GM18907 (cell line): ENCODE measurements at regions not wholly inside any gene's neighbourhood (a gene's known extent, or its start where the extent isn't known, plus 50 kb on each side); places are given as distances from the start of the nearest gene placed in this dataset.
"Not testable (repeated sequence)": the region's sequence is repeated elsewhere in the genome, so short reads cannot be mapped to it uniquely, and the experiment has no call there.

ENCODE experiments used
- ATAC-seq: cut with Tn5 transposase; IDR thresholded peaks from one replicate; pipeline ENCODE4 v1.9.1; 2021; ENCODE audit warnings: mild to moderate bottlenecking, moderate library complexity; ENCODE audit not compliant: unreplicated experiment

- ATAC-seq = peak; percentile 90
Observed at GRCh38 chr6:113755449-113756289, 101.5 kb upstream of the MARCKS start.

DNA sequence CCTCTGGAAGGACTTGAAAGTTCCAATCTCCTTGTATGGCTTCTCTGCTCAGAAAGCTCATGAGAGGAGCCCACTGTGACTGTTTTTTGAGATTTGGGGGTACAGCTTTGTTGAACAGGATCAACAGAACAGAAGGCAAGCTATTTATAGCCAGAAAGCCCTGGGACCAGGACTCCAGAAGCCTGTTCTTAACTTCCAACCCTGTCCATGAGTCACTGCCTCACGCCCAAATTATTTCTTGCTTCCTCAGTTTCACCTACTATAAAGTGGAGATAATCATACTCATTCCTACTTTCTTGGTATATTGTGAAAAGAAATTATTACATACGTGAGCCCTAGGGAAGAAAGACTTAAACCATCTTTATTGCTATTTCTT is 100.9 kb upstream of the MARCKS start:
- no peak for ATAC-seq

DNA sequence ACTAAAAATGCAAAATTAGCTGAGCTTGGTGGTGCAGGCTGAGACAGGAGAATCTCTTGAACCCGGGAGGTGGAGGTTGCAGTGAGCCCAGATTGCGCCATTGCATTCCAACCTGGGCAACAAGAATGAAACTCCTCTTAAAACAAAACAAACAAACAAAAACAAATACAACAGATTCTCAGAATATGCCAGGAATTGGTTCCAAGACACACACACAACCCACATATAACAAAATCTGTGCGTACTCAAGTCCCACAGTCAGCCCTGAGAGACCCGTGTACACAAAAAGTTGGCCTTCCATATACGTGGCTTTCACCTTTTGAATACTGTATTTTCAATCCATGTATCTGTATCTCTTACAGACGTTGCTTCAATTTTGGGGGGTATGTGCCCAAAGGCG is 98.9 kb upstream of the MARCKS start:
- no peak for ATAC-seq

DNA sequence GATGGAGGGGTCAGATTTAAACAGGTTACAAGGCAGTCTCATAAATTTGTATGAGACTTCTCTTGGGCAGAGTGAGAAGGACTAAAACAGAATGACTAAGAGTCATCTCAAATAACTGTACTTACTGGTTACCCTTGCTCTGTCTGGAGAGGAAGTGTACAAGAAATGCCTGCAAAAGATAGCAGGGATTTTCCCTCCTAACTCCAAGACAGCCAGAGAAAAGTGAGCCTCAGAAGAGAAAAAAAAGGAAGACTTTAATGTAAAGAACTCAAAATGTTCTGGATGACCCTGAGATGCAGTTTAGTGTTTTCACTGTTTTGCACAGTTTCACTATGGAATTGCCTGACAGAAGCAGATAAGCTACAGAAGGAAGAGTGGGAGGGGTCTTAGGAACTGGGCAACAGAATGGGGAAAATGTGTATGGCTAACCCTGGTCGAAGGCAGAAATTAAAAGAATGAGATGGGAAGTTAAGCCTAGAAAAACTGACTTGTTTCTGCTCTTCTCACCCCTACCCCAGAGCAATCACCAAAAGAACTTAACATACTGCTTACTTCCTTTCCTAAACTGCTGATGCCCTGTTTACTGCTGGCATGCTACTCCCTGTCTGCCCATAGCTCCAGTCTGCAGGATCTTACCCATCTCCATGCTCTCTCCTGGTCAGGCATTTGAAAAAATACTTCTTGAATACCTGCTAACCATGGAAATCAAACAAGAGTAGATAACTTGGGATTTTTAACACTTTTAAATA is 98.1 kb upstream of the MARCKS start:
- ATAC-seq = peak; percentile 35

DNA sequence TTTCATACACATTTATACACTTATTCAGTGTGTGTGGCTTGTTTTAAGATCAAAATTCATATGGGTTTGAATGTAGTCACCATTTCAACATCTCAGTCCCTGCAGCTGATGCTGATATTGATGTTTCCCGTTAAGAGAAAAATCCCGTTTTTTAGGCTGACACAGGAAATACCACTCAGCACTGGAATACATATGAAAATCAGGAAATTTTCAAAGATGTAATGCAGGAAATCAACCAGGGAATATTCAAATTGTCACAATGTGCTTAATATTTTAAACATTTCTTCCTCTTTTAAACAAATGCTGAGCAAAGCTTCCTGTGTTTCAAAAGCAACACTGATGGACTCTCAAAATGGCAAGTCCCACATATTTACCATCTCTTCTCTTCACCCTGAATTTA is 94.5 kb upstream of the MARCKS start:
- no peak for ATAC-seq

- no peak for ATAC-seq
Observed at GRCh38 chr6:113763311-113763766, 93.8 kb upstream of the MARCKS start.

- ATAC-seq = peak; percentile 76
Observed at GRCh38 chr6:113763876-113764275, 93.3 kb upstream of the MARCKS start.

DNA sequence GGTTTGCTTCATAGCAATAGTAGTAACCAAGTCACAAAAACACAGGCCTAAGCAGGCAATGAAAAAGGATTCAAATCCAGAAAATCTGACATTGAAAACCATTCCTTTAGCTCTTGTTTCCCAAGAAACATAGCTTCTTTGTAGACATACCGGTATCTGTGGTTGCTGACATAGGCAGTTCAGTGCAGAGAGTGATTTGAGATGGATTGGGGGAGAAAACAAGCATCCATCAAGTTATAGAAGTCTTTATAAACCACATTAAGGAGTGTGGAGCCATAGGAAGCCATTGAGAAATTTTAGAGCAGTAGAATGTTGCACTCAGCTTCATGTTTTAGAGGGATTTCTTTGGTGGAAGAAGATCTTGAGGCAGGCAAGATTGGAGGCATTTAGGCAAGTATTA is 91.2 kb upstream of the MARCKS start:
- ATAC-seq = no peak

DNA sequence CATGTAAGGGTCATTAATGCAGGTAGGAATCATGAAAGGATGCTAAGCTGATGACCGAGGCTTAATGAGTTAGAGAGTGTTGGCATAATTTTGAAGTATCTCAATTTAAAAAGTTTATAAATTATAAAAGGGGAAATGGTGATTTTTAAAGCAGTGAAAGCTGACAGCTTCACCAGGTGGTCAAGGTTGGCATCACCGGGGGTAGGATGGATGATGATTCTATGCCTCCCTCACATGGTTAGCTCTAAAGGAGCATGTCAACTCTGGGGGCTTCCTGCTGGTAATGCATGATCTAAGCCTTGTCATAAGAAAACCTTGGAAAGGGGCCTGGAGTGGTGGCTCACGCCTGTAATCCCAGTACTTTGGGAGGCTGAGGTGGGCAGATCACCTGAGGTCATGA is 89.2 kb upstream of the MARCKS start:
- ATAC-seq = no peak

GRCh38 chr6:113772961-113773360 is 84.2 kb upstream of the MARCKS start:
- ATAC-seq = no peak

DNA sequence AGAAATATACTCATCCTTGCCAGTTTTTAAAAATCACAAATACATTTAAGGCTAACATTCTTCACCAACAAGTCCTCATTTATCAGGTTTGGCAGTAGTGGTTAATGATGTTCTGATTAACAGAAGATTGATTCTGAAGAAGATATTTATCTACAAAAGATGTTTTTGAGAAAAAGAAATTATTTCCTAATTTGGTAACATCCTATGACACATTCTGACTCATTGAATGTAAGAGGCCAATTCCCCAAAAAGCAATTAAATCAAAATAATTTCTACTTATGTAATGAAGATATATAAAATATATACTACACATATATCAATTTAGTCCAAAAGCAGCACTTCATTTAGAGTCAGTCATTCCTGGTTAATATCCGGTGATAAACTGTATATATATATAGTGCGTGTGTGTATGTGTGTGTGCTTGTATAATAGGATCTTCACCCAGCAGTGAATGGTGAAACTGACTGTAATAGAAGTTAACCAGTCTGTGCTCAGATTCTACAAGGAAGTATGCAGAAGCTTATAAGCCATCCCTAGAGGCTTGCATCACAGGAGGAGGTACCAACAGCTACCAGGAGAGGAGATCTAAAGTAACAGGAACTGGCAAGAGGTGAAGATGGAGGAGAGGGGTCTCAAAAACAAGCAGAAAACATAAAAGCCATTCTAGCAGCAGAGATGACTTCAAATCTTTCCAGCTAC is 82.9 kb upstream of the MARCKS start:
- ATAC-seq = no peak

GRCh38 chr6:113776998-113777397 is 80.1 kb upstream of the MARCKS start:
- no peak for ATAC-seq

DNA sequence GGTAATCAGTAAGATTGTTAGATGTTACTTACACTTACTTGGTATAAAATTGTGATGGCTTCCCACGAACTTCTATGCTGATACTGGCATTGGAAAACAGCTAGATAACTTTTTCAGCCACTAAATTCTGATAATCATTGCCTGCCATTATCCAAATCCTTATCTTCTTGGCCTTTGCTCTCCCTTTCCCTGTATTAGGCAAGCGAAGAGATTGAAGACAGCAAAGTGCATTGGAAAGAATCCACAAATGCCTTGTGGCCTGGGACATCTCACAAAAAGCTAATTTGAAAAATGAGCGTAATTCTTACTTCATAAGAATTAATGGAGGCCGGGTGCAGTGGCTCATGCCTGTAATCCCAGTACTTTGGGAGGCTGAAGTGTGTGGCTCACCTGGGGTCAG is 79.5 kb upstream of the MARCKS start:
- ATAC-seq = no peak

- peak; percentile 56 for ATAC-seq
Observed at GRCh38 chr6:113779656-113780055, 77.5 kb upstream of the MARCKS start.

- no peak for ATAC-seq
Observed at GRCh38 chr6:113782636-113783035, 74.5 kb upstream of the MARCKS start.

DNA sequence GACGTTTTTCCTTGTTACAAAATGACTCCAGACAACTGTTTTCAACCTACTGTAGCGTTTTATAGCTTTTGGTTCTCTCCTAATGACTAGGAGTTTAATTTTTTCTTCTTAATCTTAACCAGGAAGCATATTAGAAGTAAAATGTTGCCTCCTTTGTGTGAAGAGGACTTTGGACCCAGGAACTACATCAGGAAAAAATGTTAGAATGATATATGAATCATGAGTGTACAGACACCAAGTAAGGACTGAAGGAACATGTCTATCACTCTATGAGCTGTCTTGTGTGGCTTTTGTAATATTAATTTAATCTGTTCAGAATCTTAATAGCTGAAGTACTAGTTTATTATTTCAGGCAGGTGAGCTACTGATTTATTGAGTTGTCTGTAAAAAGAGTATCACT is 71.0 kb upstream of the MARCKS start:
- no peak for ATAC-seq

- no peak for ATAC-seq
Observed at GRCh38 chr6:113788586-113788985, 68.6 kb upstream of the MARCKS start.

- ATAC-seq = not testable (repeated sequence)
Observed at GRCh38 chr6:113791225-113791624, 65.9 kb upstream of the MARCKS start.

- not testable (repeated sequence) for ATAC-seq
Observed at GRCh38 chr6:113795371-113795770, 61.8 kb upstream of the MARCKS start.

GRCh38 chr6:113796038-113796437 is 61.1 kb upstream of the MARCKS start:
- ATAC-seq = no peak

- ATAC-seq = no peak
Observed at GRCh38 chr6:113802779-113803178, 54.4 kb upstream of the MARCKS start.
